ENCODE measurements at regions not wholly inside any gene's neighbourhood (a gene's known extent, or its start where the extent isn't known, plus 50 kb on each side); places are given as distances from the start of the nearest gene placed in this dataset.

GRCh38 chr4:97496298-97496873 lies 646.9 kb downstream of the STPG2 start:
- H3K36me3 ChIP-seq (ENCODE audit: control insufficient read depth in 2 of 3, insufficient read depth in 3 of 3, low read length in 3 of 3), result no peaks in the 10 kb centered on the region
- no peak for FAIRE-seq
- no peaks in the 10 kb centered on the region for H3K27me3 ChIP-seq (ENCODE audit: control insufficient read depth, insufficient read depth, low read length)
- TF ChIP-seq CTCF (IDR thresholded peaks at IDR 0.05; ENCODE audit: borderline replicate concordance, extremely low read depth, insufficient read depth), result no peak
- no peak overlapping the region for H3K27ac ChIP-seq (ENCODE audit: low read depth in 2 of 2, low read length in 2 of 2)
- DNase-seq, result no peak
- no peaks in the 10 kb centered on the region for H3K4me1 ChIP-seq (ENCODE audit: control insufficient read depth in 2 of 3, insufficient read depth in 2 of 3, low read depth in 1 of 3, low read length in 3 of 3)
- H3K9me3 ChIP-seq (ENCODE audit: control insufficient read depth in 2 of 3, insufficient read depth in 1 of 3, low read length in 3 of 3), result no peaks in the 10 kb centered on the region
- H3K9ac ChIP-seq (ENCODE audit: low read length in 3 of 3), result no peak overlapping the region
- intact Hi-C loops (cut with DNase I), result no loop called here
- no peak overlapping the region for H3K4me3 ChIP-seq (ENCODE audit: low read length in 3 of 3)

- no peak for DNase-seq
- no peak for FAIRE-seq
- no peaks in the 10 kb centered on the region for H3K36me3 ChIP-seq (ENCODE audit: control insufficient read depth in 2 of 3, insufficient read depth in 3 of 3, low read length in 3 of 3)
- H3K9ac ChIP-seq (ENCODE audit: low read length in 3 of 3), result no peak overlapping the region
- no peaks in the 10 kb centered on the region for H3K27me3 ChIP-seq (ENCODE audit: control insufficient read depth, insufficient read depth, low read length)
- no peaks in the 10 kb centered on the region for H3K9me3 ChIP-seq (ENCODE audit: control insufficient read depth in 2 of 3, insufficient read depth in 1 of 3, low read length in 3 of 3)
- TF ChIP-seq CTCF (IDR thresholded peaks at IDR 0.05; ENCODE audit: borderline replicate concordance, extremely low read depth, insufficient read depth), result no peak
- H3K4me1 ChIP-seq (ENCODE audit: control insufficient read depth in 2 of 3, insufficient read depth in 2 of 3, low read depth in 1 of 3, low read length in 3 of 3), result no peaks in the 10 kb centered on the region
- intact Hi-C loops (cut with DNase I), result no loop called here
- H3K27ac ChIP-seq (ENCODE audit: low read depth in 2 of 2, low read length in 2 of 2), result no peak overlapping the region
- no peak overlapping the region for H3K4me3 ChIP-seq (ENCODE audit: low read length in 3 of 3)
These were observed 644.4 kb downstream of the STPG2 start for GRCh38 chr4:97498875-97499274.

- Histone ChIP-seq H3K27me3 (ENCODE audit: control insufficient read depth, insufficient read depth, low read length) (no peaks in the 10 kb centered on the region), H3K4me1 (ENCODE audit: control insufficient read depth in 2 of 3, insufficient read depth in 2 of 3, low read depth in 1 of 3, low read length in 3 of 3) (no peaks in the 10 kb centered on the region), H3K27ac (ENCODE audit: low read depth in 2 of 2, low read length in 2 of 2) (no peak overlapping the region), H3K9ac (ENCODE audit: low read length in 3 of 3) (no peak overlapping the region), H3K4me3 (ENCODE audit: low read length in 3 of 3) (no peak overlapping the region), H3K36me3 (ENCODE audit: control insufficient read depth in 2 of 3, insufficient read depth in 3 of 3, low read length in 3 of 3) (no peaks in the 10 kb centered on the region), H3K9me3 (ENCODE audit: control insufficient read depth in 2 of 3, insufficient read depth in 1 of 3, low read length in 3 of 3) (no peaks in the 10 kb centered on the region)
- DNase-seq (no peak), FAIRE-seq (no peak)
- intact Hi-C loops (cut with DNase I), result no loop called here
- TF ChIP-seq CTCF (IDR thresholded peaks at IDR 0.05; ENCODE audit: borderline replicate concordance, extremely low read depth, insufficient read depth), result no peak
These were observed 642.9 kb downstream of the STPG2 start for GRCh38 chr4:97500423-97500822.

GRCh38 chr4:97504713-97505112 lies 638.6 kb downstream of the STPG2 start:
- Histone ChIP-seq H3K27me3 (ENCODE audit: control insufficient read depth, insufficient read depth, low read length) (no peaks in the 10 kb centered on the region), H3K9ac (ENCODE audit: low read length in 3 of 3) (no peak overlapping the region), H3K4me1 (ENCODE audit: control insufficient read depth in 2 of 3, insufficient read depth in 2 of 3, low read depth in 1 of 3, low read length in 3 of 3) (no peaks in the 10 kb centered on the region), H3K27ac (ENCODE audit: low read depth in 2 of 2, low read length in 2 of 2) (no peak overlapping the region), H3K4me3 (ENCODE audit: low read length in 3 of 3) (no peak overlapping the region), H3K36me3 (ENCODE audit: control insufficient read depth in 2 of 3, insufficient read depth in 3 of 3, low read length in 3 of 3) (no peaks in the 10 kb centered on the region), H3K9me3 (ENCODE audit: control insufficient read depth in 2 of 3, insufficient read depth in 1 of 3, low read length in 3 of 3) (no peaks in the 10 kb centered on the region)
- TF ChIP-seq CTCF (IDR thresholded peaks at IDR 0.05; ENCODE audit: borderline replicate concordance, extremely low read depth, insufficient read depth), result no peak
- DNase-seq (no peak), FAIRE-seq (no peak)
- intact Hi-C loops (cut with DNase I), result no loop called here

All from kidney (tissue), 13 donors.